ENCODE measurements at regions not wholly inside any gene's neighbourhood (a gene's known extent, or its start where the extent isn't known, plus 50 kb on each side); places are given as distances from the start of the nearest gene placed in this dataset.

DNA sequence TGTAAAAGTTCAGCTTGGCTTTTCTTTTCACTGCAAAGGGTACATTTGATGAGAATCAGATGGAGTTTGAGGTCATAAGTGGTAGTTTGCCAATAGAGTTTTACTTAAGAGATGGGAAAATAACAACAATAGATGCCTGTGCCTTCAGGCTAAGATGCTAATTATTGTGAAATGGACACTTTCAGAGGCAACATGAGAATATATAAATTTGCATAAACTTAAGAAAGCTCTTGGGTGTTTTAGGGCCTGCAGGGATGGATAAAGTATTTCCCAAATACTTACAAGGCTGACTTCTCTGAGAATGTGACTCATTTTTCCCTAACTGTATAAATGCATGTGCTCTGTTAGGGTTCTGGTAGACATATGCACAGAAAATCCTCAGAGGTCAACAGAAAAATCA is 200.3 kb upstream of the SVIL start:
- Histone ChIP-seq H2AFZ (ENCODE audit: low read depth, low read length) (no peak overlapping the region), H3K9ac (replicated peaks; ENCODE audit: extremely low read depth, insufficient read depth, low read length) (no peak overlapping the region), H3K9me3 (replicated peaks; ENCODE audit: control insufficient read depth, insufficient read depth, low read length) (no peaks in the 10 kb centered on the region), H3K27me3 (ENCODE audit: control insufficient read depth in 2 of 2, insufficient read depth in 2 of 2, low read length in 2 of 2) (no peaks in the 10 kb centered on the region), H3K9me1 (replicated peaks; ENCODE audit: control insufficient read depth, extremely low read depth, insufficient read depth, low read length) (no peaks in the 10 kb centered on the region), H3K4me2 (ENCODE audit: insufficient read depth, low read length) (no peak overlapping the region), H3K36me3 (ENCODE audit: control insufficient read depth in 2 of 2, extremely low read depth in 1 of 2, insufficient read depth in 2 of 2, low read length in 2 of 2) (no peaks in the 10 kb centered on the region), H3K79me2 (ENCODE audit: control insufficient read depth, insufficient read depth, low read length) (no peaks in the 10 kb centered on the region), H3K4me3 (replicated peaks in 1 of 3; ENCODE audit: insufficient read depth in 1 of 3, low read depth in 1 of 3, low read length in 3 of 3) (no peak overlapping the region), H3K27ac (ENCODE audit: insufficient read depth, low read depth, low read length) (no peak overlapping the region), H3K4me1 (ENCODE audit: control insufficient read depth, extremely low read depth, insufficient read depth, low read length) (no peaks in the 10 kb centered on the region), H4K20me1 (replicated peaks; ENCODE audit: control insufficient read depth, extremely low read depth, insufficient read depth, low read length) (no peaks in the 10 kb centered on the region)
- no peak for DNase-seq (ENCODE audit: low read depth, low spot score)
- intact Hi-C loops (cut with micrococcal nuclease) = no loop called here
- ChIA-PET POLR2A (no interaction called here), CTCF (interaction anchor here (0.9 kb wide), 1 partner anchor 9 kb away, joined by 3 read pairs; no protein-coding TSS in a partner anchor)
- TF ChIP-seq, protein P1, sequence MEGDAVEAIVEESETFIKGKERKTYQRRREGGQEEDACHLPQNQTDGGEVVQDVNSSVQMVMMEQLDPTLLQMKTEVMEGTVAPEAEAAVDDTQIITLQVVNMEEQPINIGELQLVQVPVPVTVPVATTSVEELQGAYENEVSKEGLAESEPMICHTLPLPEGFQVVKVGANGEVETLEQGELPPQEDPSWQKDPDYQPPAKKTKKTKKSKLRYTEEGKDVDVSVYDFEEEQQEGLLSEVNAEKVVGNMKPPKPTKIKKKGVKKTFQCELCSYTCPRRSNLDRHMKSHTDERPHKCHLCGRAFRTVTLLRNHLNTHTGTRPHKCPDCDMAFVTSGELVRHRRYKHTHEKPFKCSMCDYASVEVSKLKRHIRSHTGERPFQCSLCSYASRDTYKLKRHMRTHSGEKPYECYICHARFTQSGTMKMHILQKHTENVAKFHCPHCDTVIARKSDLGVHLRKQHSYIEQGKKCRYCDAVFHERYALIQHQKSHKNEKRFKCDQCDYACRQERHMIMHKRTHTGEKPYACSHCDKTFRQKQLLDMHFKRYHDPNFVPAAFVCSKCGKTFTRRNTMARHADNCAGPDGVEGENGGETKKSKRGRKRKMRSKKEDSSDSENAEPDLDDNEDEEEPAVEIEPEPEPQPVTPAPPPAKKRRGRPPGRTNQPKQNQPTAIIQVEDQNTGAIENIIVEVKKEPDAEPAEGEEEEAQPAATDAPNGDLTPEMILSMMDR (IDR thresholded peaks at IDR 0.05; ENCODE audit: extremely low read depth in 1 of 2, insufficient read depth in 1 of 2, low read depth in 1 of 2, low read length in 2 of 2) = no peak
- TF ChIP-seq, protein P2, sequence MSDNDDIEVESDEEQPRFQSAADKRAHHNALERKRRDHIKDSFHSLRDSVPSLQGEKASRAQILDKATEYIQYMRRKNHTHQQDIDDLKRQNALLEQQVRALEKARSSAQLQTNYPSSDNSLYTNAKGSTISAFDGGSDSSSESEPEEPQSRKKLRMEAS (IDR thresholded peaks at IDR 0.05; ENCODE audit: insufficient read depth, insufficient read length) = no peak
- TF ChIP-seq JUN (IDR thresholded peaks at IDR 0.05; ENCODE audit: borderline replicate concordance, insufficient read depth, insufficient read length, low read depth) (no peak), FOS (IDR thresholded peaks at IDR 0.05; ENCODE audit: borderline replicate concordance, insufficient read depth, low read length) (no peak), GATA2 (IDR thresholded peaks at IDR 0.05; ENCODE audit: insufficient read depth, insufficient read length, low read depth, low read length) (no peak), POLR2A (IDR thresholded peaks at IDR 0.05; ENCODE audit: low read depth, low read length) (no peak), EZH2 (IDR thresholded peaks at IDR 0.05; ENCODE audit: borderline replicate concordance, low read depth, low read length, severe bottlenecking) (no peak), POLR2AphosphoS5 (IDR thresholded peaks at IDR 0.05; ENCODE audit: insufficient read depth, low read depth, low read length) (no peak), MYC (IDR thresholded peaks at IDR 0.05; ENCODE audit: low read depth, low read length) (no peak)
- no TSS peak for BruUV-seq (replicated peaks)
- no peak for FAIRE-seq
- dilution Hi-C loops (cut with MboI; ENCODE audit: extremely low pct_ligation_motif_present, low sequenced_read_pairs) = no loop called here

Data from endothelial cell of umbilical vein (primary cell).